GM23338 (cell line): ENCODE measurements at regions not wholly inside any gene's neighbourhood (a gene's known extent, or its start where the extent isn't known, plus 50 kb on each side); places are given as distances from the start of the nearest gene placed in this dataset.

Experiments used
- ATAC-seq: fragments of 200-7000 bp; cut with Tn5 transposase; 3 replicates; pipeline ENCODE4 v1.9.1; 2020
- DNase-seq: peaks from one replicate; pipeline ENCODE4 v3.0.0-alpha.2; 2015; ENCODE audit warnings: low spot score
- H2AFZ ChIP-seq: fragments of 200-600 bp; sonication (generic); 2 replicates; pipeline ENCODE4 v1.8.0; 2016; ENCODE audit warnings: antibody characterized with exemption, mild to moderate bottlenecking, moderate library complexity
- H3F3A ChIP-seq: fragments of 200-600 bp; sonication (generic); replicated peaks from 2 replicates; pipeline ENCODE4 v1.8.0; 2017; ENCODE audit warnings: antibody characterized with exemption, mixed run types, low read depth
- H3K27ac ChIP-seq: fragments of 200-600 bp; sonication (generic); 2 replicates; pipeline ENCODE4 v1.6.1; 2016; ENCODE audit warnings: low read depth
- H3K27me3 ChIP-seq: fragments of 200-600 bp; sonication (generic); 2 replicates; pipeline ENCODE4 v1.8.0; 2016; ENCODE audit warnings: mild to moderate bottlenecking, mixed run types, moderate library complexity; ENCODE audit not compliant: insufficient read depth
- H3K36me3 ChIP-seq: fragments of 200-600 bp; sonication (generic); 2 replicates; pipeline ENCODE4 v1.8.0; 2016; ENCODE audit warnings: mild to moderate bottlenecking; ENCODE audit not compliant: insufficient read depth
- H3K4me1 ChIP-seq: fragments of 200-600 bp; sonication (generic); 2 replicates; pipeline ENCODE4 v1.8.0; 2016; ENCODE audit warnings: mild to moderate bottlenecking, moderate library complexity; ENCODE audit not compliant: insufficient read depth
- H3K4me2 ChIP-seq: fragments of 200-600 bp; sonication (generic); 2 replicates; pipeline ENCODE4 v1.7.1; 2017; ENCODE audit warnings: mixed run types
- H3K4me3 ChIP-seq: fragments of 200-600 bp; sonication (generic); 2 replicates; pipeline ENCODE4 v1.6.1; 2016; ENCODE audit warnings: mixed run types
- H3K79me2 ChIP-seq: fragments of 200-600 bp; sonication (generic); replicated peaks from 2 replicates; pipeline ENCODE4 v1.8.0; 2017; ENCODE audit warnings: mild to moderate bottlenecking; ENCODE audit not compliant: insufficient read depth
- H3K9me2 ChIP-seq: fragments of 200-600 bp; sonication (generic); 2 replicates; pipeline ENCODE4 v1.8.0; 2017; ENCODE audit not compliant: insufficient read depth
- H4K20me1 ChIP-seq: fragments of 200-600 bp; sonication (generic); replicated peaks from 2 replicates; pipeline ENCODE4 v1.8.0; 2017; ENCODE audit warnings: mild to moderate bottlenecking; ENCODE audit not compliant: insufficient read depth
- H3K27ac Mint-ChIP-seq: 2 replicates; pipeline ENCODE4 v1.8.0; 2020; ENCODE audit warnings: inconsistent platforms, mild to moderate bottlenecking, moderate library complexity, mixed read lengths
- H3K27me3 Mint-ChIP-seq: 3 replicates; pipeline ENCODE4 v1.8.0; 2022; ENCODE audit warnings: low read depth, mild to moderate bottlenecking, moderate library complexity, mixed read lengths, inconsistent platforms; ENCODE audit not compliant: insufficient read depth, poor library complexity
- H3K36me3 Mint-ChIP-seq: 3 replicates; pipeline ENCODE4 v1.8.0; 2021; ENCODE audit warnings: low read depth, mild to moderate bottlenecking, inconsistent platforms, moderate library complexity, mixed read lengths
- H3K4me1 Mint-ChIP-seq: 3 replicates; pipeline ENCODE4 v1.8.0; 2020; ENCODE audit warnings: mild to moderate bottlenecking, inconsistent platforms, mixed read lengths
- H3K4me3 Mint-ChIP-seq: 3 replicates; pipeline ENCODE4 v1.8.0; 2021; ENCODE audit warnings: moderate library complexity, mild to moderate bottlenecking, inconsistent platforms, mixed read lengths
- H3K9me3 Mint-ChIP-seq: 3 replicates; pipeline ENCODE4 v1.8.0; 2020; ENCODE audit warnings: moderate library complexity, mild to moderate bottlenecking, inconsistent platforms, mixed read lengths
- CREB1 ChIP-seq: fragments of 250-450 bp; sonication (Bioruptor Pico); IDR thresholded peaks from 2 replicates; pipeline ENCODE4 v1.5.0; 2020; ENCODE audit warnings: low read depth, mild to moderate bottlenecking, moderate library complexity
- EZH2 ChIP-seq: fragments of 200-600 bp; sonication (generic); IDR thresholded peaks from one replicate; pipeline ENCODE4 v1.8.0; 2017; ENCODE audit warnings: antibody characterized with exemption, mild to moderate bottlenecking, low read depth; ENCODE audit not compliant: unreplicated experiment
- EZH2phosphoT487 ChIP-seq: fragments of 200-600 bp; sonication (generic); IDR thresholded peaks from one replicate; pipeline ENCODE4 v1.8.1; 2018; ENCODE audit warnings: antibody characterized with exemption; ENCODE audit not compliant: unreplicated experiment
- JUNB ChIP-seq: IDR thresholded peaks from one replicate; pipeline ENCODE4 v1.6.1; 2016; ENCODE audit warnings: antibody characterized with exemption; ENCODE audit not compliant: unreplicated experiment
- NANOG ChIP-seq: IDR thresholded peaks from 2 replicates; pipeline ENCODE4 v1.6.1; 2016; ENCODE audit warnings: antibody characterized with exemption, borderline replicate concordance
- POLR2AphosphoS5 ChIP-seq: IDR thresholded peaks from 2 replicates; pipeline ENCODE4 v1.6.1; 2016; ENCODE audit warnings: antibody characterized with exemption, low read depth
- STAT1 ChIP-seq: IDR thresholded peaks from one replicate; pipeline ENCODE4 v1.6.1; 2016; ENCODE audit warnings: antibody characterized with exemption; ENCODE audit not compliant: unreplicated experiment
- ZNF114 ChIP-seq: fragments of 250-450 bp; sonication (Bioruptor Pico); IDR thresholded peaks from 2 replicates; pipeline ENCODE4 v1.5.0; 2020; ENCODE audit warnings: mild to moderate bottlenecking, moderate library complexity
- ZNF331 ChIP-seq: fragments of 250-450 bp; sonication (Bioruptor Pico); IDR thresholded peaks from 2 replicates; pipeline ENCODE4 v1.5.0; 2020; ENCODE audit warnings: low read depth, mild to moderate bottlenecking, moderate library complexity
- TF ChIP-seq, protein P1 (sequence below): IDR thresholded peaks from 2 replicates; pipeline ENCODE4 v1.6.1; 2016; ENCODE audit warnings: antibody characterized with exemption
- TF ChIP-seq, protein P2 (sequence below): fragments of 250-450 bp; sonication (Bioruptor Pico); IDR thresholded peaks from 2 replicates; pipeline ENCODE4 v1.5.0; 2020; ENCODE audit warnings: mild to moderate bottlenecking, moderate library complexity
- TF ChIP-seq, protein P3 (sequence below), 2 experiments: fragments of 200-600 bp in 1 of 2; sonication (generic) in 1 of 2; conservative IDR thresholded peaks; 2 replicates each; pipeline versions ENCODE4 v1.5.1 to v1.6.1; 2016 to 2017; ENCODE audit warnings: antibody characterized with exemption in 2 of 2, low read depth in 2 of 2, mild to moderate bottlenecking in 2 of 2, moderate library complexity in 1 of 2
- TF ChIP-seq, protein P4 (sequence below): IDR thresholded peaks from one replicate; pipeline ENCODE4 v1.6.1; 2018; ENCODE audit warnings: antibody characterized with exemption; ENCODE audit not compliant: unreplicated experiment

DNA sequence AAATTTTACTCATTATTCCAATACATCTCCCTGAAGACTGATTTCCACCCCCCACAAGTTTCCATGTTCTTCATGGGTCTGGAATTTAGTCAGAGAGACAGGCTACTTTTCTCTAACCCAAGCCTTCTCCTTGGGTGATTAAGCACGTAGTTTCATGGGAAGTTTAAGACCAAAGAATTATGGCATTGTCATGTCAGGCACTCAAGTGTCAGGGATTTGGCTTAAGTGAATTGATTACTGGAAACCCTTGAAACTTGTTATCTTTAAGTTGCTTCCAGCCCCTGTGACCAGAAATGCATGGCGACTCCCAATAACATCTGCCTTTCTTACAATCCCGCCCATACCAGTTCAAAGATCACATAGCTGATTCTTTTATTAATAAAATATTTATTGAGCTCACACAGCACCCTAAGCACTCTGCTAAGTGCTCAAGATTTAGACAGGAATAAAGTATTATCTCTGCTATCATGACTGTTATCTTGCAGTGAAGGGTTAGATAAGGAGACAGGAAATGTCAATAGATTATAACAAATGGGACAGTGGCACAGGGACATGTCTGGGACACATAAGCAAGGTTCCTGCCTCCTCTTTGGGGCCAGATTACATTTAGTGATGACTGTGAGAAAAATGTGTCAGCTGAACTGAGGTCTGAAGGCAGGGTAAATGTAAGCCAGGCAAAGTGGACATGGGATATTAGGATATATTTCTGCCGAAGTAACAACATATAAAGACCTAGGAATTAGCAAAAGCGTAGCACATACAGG is 241.2 kb upstream of the TNC start:
- no peak overlapping the region for H3K4me2 ChIP-seq
- no peaks in the 10 kb centered on the region for H3K79me2 ChIP-seq
- TF ChIP-seq, protein P1, sequence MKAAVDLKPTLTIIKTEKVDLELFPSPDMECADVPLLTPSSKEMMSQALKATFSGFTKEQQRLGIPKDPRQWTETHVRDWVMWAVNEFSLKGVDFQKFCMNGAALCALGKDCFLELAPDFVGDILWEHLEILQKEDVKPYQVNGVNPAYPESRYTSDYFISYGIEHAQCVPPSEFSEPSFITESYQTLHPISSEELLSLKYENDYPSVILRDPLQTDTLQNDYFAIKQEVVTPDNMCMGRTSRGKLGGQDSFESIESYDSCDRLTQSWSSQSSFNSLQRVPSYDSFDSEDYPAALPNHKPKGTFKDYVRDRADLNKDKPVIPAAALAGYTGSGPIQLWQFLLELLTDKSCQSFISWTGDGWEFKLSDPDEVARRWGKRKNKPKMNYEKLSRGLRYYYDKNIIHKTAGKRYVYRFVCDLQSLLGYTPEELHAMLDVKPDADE: no peak
- TF ChIP-seq, protein P2, sequence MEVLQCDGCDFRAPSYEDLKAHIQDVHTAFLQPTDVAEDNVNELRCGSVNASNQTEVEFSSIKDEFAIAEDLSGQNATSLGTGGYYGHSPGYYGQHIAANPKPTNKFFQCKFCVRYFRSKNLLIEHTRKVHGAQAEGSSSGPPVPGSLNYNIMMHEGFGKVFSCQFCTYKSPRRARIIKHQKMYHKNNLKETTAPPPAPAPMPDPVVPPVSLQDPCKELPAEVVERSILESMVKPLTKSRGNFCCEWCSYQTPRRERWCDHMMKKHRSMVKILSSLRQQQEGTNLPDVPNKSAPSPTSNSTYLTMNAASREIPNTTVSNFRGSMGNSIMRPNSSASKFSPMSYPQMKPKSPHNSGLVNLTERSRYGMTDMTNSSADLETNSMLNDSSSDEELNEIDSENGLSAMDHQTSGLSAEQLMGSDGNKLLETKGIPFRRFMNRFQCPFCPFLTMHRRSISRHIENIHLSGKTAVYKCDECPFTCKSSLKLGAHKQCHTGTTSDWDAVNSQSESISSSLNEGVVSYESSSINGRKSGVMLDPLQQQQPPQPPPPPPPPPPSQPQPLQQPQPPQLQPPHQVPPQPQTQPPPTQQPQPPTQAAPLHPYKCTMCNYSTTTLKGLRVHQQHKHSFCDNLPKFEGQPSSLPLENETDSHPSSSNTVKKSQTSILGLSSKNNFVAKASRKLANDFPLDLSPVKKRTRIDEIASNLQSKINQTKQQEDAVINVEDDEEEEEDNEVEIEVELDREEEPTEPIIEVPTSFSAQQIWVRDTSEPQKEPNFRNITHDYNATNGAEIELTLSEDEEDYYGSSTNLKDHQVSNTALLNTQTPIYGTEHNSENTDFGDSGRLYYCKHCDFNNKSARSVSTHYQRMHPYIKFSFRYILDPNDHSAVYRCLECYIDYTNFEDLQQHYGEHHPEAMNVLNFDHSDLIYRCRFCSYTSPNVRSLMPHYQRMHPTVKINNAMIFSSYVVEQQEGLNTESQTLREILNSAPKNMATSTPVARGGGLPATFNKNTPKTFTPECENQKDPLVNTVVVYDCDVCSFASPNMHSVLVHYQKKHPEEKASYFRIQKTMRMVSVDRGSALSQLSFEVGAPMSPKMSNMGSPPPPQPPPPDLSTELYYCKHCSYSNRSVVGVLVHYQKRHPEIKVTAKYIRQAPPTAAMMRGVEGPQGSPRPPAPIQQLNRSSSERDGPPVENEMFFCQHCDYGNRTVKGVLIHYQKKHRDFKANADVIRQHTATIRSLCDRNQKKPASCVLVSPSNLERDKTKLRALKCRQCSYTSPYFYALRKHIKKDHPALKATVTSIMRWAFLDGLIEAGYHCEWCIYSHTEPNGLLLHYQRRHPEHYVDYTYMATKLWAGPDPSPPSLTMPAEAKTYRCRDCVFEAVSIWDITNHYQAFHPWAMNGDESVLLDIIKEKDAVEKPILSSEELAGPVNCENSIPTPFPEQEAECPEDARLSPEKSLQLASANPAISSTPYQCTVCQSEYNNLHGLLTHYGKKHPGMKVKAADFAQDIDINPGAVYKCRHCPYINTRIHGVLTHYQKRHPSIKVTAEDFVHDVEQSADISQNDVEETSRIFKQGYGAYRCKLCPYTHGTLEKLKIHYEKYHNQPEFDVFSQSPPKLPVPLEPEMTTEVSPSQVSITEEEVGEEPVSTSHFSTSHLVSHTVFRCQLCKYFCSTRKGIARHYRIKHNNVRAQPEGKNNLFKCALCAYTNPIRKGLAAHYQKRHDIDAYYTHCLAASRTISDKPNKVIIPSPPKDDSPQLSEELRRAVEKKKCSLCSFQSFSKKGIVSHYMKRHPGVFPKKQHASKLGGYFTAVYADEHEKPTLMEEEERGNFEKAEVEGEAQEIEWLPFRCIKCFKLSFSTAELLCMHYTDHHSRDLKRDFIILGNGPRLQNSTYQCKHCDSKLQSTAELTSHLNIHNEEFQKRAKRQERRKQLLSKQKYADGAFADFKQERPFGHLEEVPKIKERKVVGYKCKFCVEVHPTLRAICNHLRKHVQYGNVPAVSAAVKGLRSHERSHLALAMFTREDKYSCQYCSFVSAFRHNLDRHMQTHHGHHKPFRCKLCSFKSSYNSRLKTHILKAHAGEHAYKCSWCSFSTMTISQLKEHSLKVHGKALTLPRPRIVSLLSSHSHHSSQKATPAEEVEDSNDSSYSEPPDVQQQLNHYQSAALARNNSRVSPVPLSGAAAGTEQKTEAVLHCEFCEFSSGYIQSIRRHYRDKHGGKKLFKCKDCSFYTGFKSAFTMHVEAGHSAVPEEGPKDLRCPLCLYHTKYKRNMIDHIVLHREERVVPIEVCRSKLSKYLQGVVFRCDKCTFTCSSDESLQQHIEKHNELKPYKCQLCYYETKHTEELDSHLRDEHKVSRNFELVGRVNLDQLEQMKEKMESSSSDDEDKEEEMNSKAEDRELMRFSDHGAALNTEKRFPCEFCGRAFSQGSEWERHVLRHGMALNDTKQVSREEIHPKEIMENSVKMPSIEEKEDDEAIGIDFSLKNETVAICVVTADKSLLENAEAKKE (CRISPR knock-in tag): no peak
- TF ChIP-seq CREB1 (CRISPR knock-in tag): no peak
- TF ChIP-seq, protein P3, sequence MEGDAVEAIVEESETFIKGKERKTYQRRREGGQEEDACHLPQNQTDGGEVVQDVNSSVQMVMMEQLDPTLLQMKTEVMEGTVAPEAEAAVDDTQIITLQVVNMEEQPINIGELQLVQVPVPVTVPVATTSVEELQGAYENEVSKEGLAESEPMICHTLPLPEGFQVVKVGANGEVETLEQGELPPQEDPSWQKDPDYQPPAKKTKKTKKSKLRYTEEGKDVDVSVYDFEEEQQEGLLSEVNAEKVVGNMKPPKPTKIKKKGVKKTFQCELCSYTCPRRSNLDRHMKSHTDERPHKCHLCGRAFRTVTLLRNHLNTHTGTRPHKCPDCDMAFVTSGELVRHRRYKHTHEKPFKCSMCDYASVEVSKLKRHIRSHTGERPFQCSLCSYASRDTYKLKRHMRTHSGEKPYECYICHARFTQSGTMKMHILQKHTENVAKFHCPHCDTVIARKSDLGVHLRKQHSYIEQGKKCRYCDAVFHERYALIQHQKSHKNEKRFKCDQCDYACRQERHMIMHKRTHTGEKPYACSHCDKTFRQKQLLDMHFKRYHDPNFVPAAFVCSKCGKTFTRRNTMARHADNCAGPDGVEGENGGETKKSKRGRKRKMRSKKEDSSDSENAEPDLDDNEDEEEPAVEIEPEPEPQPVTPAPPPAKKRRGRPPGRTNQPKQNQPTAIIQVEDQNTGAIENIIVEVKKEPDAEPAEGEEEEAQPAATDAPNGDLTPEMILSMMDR (conservative IDR thresholded peaks at IDR 0.05; ENCODE audit: low read depth in 2 of 2): no peak
- TF ChIP-seq ZNF331 (CRISPR knock-in tag): no peak
- TF ChIP-seq NANOG: no peak
- no peak for TF ChIP-seq EZH2
- TF ChIP-seq POLR2AphosphoS5: no peak
- no peak for TF ChIP-seq STAT1
- TF ChIP-seq JUNB: no peak
- no peak for TF ChIP-seq EZH2phosphoT487
- no peak for TF ChIP-seq ZNF114 (CRISPR knock-in tag)
- TF ChIP-seq, protein P4, sequence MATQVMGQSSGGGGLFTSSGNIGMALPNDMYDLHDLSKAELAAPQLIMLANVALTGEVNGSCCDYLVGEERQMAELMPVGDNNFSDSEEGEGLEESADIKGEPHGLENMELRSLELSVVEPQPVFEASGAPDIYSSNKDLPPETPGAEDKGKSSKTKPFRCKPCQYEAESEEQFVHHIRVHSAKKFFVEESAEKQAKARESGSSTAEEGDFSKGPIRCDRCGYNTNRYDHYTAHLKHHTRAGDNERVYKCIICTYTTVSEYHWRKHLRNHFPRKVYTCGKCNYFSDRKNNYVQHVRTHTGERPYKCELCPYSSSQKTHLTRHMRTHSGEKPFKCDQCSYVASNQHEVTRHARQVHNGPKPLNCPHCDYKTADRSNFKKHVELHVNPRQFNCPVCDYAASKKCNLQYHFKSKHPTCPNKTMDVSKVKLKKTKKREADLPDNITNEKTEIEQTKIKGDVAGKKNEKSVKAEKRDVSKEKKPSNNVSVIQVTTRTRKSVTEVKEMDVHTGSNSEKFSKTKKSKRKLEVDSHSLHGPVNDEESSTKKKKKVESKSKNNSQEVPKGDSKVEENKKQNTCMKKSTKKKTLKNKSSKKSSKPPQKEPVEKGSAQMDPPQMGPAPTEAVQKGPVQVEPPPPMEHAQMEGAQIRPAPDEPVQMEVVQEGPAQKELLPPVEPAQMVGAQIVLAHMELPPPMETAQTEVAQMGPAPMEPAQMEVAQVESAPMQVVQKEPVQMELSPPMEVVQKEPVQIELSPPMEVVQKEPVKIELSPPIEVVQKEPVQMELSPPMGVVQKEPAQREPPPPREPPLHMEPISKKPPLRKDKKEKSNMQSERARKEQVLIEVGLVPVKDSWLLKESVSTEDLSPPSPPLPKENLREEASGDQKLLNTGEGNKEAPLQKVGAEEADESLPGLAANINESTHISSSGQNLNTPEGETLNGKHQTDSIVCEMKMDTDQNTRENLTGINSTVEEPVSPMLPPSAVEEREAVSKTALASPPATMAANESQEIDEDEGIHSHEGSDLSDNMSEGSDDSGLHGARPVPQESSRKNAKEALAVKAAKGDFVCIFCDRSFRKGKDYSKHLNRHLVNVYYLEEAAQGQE: no peak
- H3K36me3 ChIP-seq: no peaks in the 10 kb centered on the region
- Mint-ChIP-seq H3K27me3 (no peaks in the 10 kb centered on the region), H3K9me3 (no peaks in the 10 kb centered on the region), H3K4me1 (peaks cover 2% of the 10 kb centered on the region; the same call in 2 of the 3 replicates), H3K36me3 (no peaks in the 10 kb centered on the region), H3K4me3 (no peak overlapping the region), H3K27ac (no peak overlapping the region)
- DNase-seq: no peak
- 0 out of 2 replicates have a peak, but pooled peaks cover 3% of the 10 kb centered on the region for H3K9me2 ChIP-seq
- H3K27me3 ChIP-seq: no peaks in the 10 kb centered on the region
- no peak overlapping the region for H2AFZ ChIP-seq
- H3K27ac ChIP-seq: no peak overlapping the region
- H3F3A ChIP-seq: no peaks in the 10 kb centered on the region
- no peaks in the 10 kb centered on the region for H3K4me1 ChIP-seq
- no peaks in the 10 kb centered on the region for H4K20me1 ChIP-seq
- no peak for ATAC-seq
- H3K4me3 ChIP-seq: no peak overlapping the region
